AG09309 (cell line): ENCODE measurements at regions not wholly inside any gene's neighbourhood (a gene's known extent, or its start where the extent isn't known, plus 50 kb on each side); places are given as distances from the start of the nearest gene placed in this dataset.
A peak's percentile ranks its signal among the peaks of the same experiment; 100 is the strongest.
"Not testable (repeated sequence)": the region's sequence is repeated elsewhere in the genome, so short reads cannot be mapped to it uniquely, and the experiment has no call there.

Source experiments
- DNase-seq: peaks from one replicate; pipeline ENCODE4 v3.0.0-alpha.2; 2010; ENCODE audit warnings: low read depth
- H3K4me3 ChIP-seq: 2 replicates; pipeline ENCODE4 v1.5.1; 2011; ENCODE audit warnings: mild to moderate bottlenecking, low read depth, low read length, moderate library complexity; ENCODE audit not compliant: control insufficient read depth
- TF ChIP-seq, protein P1 (sequence below): IDR thresholded peaks from 2 replicates; pipeline ENCODE4 v1.5.1; 2011; ENCODE audit warnings: mild to moderate bottlenecking, low read depth, low read length, inconsistent platforms; ENCODE audit not compliant: insufficient read depth, control insufficient read depth; ENCODE audit errors: missing control alignments

GRCh38 chr14:25389948-25390347, 340.0 kb upstream of the STXBP6 start:
- TF ChIP-seq, protein P1, sequence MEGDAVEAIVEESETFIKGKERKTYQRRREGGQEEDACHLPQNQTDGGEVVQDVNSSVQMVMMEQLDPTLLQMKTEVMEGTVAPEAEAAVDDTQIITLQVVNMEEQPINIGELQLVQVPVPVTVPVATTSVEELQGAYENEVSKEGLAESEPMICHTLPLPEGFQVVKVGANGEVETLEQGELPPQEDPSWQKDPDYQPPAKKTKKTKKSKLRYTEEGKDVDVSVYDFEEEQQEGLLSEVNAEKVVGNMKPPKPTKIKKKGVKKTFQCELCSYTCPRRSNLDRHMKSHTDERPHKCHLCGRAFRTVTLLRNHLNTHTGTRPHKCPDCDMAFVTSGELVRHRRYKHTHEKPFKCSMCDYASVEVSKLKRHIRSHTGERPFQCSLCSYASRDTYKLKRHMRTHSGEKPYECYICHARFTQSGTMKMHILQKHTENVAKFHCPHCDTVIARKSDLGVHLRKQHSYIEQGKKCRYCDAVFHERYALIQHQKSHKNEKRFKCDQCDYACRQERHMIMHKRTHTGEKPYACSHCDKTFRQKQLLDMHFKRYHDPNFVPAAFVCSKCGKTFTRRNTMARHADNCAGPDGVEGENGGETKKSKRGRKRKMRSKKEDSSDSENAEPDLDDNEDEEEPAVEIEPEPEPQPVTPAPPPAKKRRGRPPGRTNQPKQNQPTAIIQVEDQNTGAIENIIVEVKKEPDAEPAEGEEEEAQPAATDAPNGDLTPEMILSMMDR = no peak
- DNase-seq = no peak
- no peak overlapping the region for H3K4me3 ChIP-seq

DNA sequence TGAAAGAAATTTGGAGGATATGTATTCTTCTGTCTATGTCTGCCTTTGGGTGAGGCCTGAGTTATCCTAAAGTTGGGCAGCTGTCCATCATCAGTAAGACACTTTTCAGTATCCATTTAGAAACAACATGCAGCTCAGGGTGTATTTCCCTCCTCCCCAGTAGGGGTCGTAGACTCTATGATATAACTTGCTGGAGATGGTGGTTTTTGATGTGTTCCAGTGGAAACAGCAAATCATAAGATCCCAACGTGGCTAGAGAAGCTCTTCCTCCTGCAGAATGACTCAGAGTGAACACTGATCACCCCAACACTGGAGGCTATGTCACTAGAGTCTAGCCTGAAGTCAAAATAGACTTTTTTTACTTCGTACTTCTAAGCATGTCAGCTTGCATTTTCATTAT, 331.6 kb upstream of the STXBP6 start:
- TF ChIP-seq, protein P1 = peak; percentile 12
- no peak for DNase-seq
- H3K4me3 ChIP-seq = no peak overlapping the region

DNA sequence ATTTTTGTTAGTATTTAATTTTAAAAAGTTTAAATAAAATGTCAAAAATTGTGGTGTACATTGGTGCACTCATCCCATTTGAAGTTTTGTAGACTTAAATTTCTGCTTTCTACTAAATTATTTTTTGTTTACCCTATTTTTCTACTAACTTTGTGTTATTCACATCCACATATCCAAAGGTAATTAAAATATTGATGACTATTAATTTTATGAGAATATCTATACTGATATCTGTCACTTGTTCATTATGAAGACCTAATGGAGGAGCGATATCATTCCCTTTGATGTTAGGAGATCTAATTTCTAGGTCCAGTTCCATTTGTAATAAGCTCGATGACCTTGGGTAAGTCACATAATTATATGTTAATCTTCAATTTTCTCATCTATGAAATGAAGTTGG, 325.7 kb upstream of the STXBP6 start:
- H3K4me3 ChIP-seq = no peak overlapping the region
- no peak for DNase-seq
- TF ChIP-seq, protein P1 = no peak

- H3K4me3 ChIP-seq = no peak overlapping the region
- DNase-seq = no peak
- TF ChIP-seq, protein P1 = no peak
These were observed 321.1 kb upstream of the STXBP6 start for GRCh38 chr14:25371068-25371467.

GRCh38 chr14:25370057-25370456, 320.1 kb upstream of the STXBP6 start:
- H3K4me3 ChIP-seq, DNase-seq: not testable (repeated sequence)

GRCh38 chr14:25358330-25358729, 308.4 kb upstream of the STXBP6 start:
- H3K4me3 ChIP-seq = no peak overlapping the region
- TF ChIP-seq, protein P1 = no peak
- no peak for DNase-seq

DNA sequence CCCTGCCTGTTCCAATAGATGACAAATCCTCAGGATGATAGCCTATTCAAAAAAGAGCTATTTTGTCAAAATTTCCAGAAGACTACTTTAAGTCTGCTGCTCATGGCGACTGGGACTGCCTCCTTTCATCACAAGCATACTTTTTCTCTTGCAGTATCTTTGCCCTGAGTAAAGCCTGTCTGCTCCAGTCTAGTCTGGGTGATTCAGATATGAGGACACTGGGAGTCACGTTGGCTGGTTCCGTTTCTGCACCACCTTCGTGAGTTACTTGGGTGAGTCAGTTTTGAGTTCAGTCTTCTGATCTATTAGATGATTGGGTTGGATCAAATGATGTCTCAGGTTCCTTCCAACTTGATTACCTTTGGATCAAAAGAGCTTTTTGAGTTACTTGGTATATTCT, 301.3 kb upstream of the STXBP6 start:
- DNase-seq = no peak
- TF ChIP-seq, protein P1 = no peak
- H3K4me3 ChIP-seq = no peak overlapping the region

- DNase-seq = no peak
- TF ChIP-seq, protein P1 = no peak
These were observed 300.9 kb upstream of the STXBP6 start for GRCh38 chr14:25350802-25351201.

More at GRCh38 chr14:25350802-25351201, 300.9 kb upstream of the STXBP6 start:
- H3K4me3 ChIP-seq = no peak overlapping the region
